Breast epithelium (tissue), 4 donors: ENCODE measurements at regions not wholly inside any gene's neighbourhood (a gene's known extent, or its start where the extent isn't known, plus 50 kb on each side); places are given as distances from the start of the nearest gene placed in this dataset.

Experiments
- DNase-seq, 2 donors: peaks; one replicate each; pipeline ENCODE4 v3.0.0-alpha.2; 2019; ENCODE audit warnings: low spot score in 2 of 2
- H3K27ac ChIP-seq, 2 donors: fragments of 200-600 bp; sonication (generic) in 1 of 2; one replicate each; pipeline ENCODE4 v1.5.1; 2016 to 2019; ENCODE audit warnings: mild to moderate bottlenecking in 1 of 2
- H3K27me3 ChIP-seq, 2 donors: fragments of 200-600 bp; sonication (generic) in 1 of 2; one replicate each; pipeline versions ENCODE4 v1.5.1 to v1.6.0; 2017 to 2019; ENCODE audit warnings: control low read depth in 1 of 2, mild to moderate bottlenecking in 1 of 2
- H3K36me3 ChIP-seq: fragments of 200-600 bp; one replicate; pipeline ENCODE4 v1.5.1; 2019
- H3K4me1 ChIP-seq, 2 donors: fragments of 200-600 bp; sonication (generic); one replicate each; pipeline ENCODE4 v1.5.1; 2016 to 2019; ENCODE audit warnings: control low read depth in 1 of 2
- H3K4me3 ChIP-seq, 3 donors: fragments of 200-600 bp; sonication (generic); 1 replicate in 2 of 3; 2 replicates in 1 of 3; pipeline ENCODE4 v1.5.1; 2016 to 2019; ENCODE audit warnings: mild to moderate bottlenecking in 3 of 3, moderate library complexity in 2 of 3
- H3K9me3 ChIP-seq, 2 donors: fragments of 200-600 bp; sonication (generic) in 1 of 2; one replicate each; pipeline ENCODE4 v1.5.1; 2016 to 2019; ENCODE audit warnings: control low read depth in 1 of 2
- POLR2A ChIP-seq: fragments of 450-650 bp; IDR thresholded peaks from one replicate; pipeline ENCODE4 v1.6.1; 2016; ENCODE audit warnings: antibody characterized with exemption, mild to moderate bottlenecking, moderate library complexity
- POLR2AphosphoS5 ChIP-seq, 3 donors: sonication (generic); formaldehyde crosslinking; IDR thresholded peaks; one replicate each; pipeline ENCODE4 v1.6.1; 2017; ENCODE audit warnings: antibody characterized with exemption in 3 of 3
- intact Hi-C: fragments of 100-400 bp; cut with DNase I; formaldehyde crosslinking; loops from one replicate; pipeline ENCODE4 v1.15.1; 2023; ENCODE audit warnings: low total_unique reads
- TF ChIP-seq, protein P1 (sequence below), 3 donors: fragments of 450-650 bp; IDR thresholded peaks; one replicate each; pipeline ENCODE4 v1.5.1; 2016 to 2017; ENCODE audit warnings: antibody characterized with exemption in 3 of 3, mild to moderate bottlenecking in 3 of 3, moderate library complexity in 3 of 3

DNA sequence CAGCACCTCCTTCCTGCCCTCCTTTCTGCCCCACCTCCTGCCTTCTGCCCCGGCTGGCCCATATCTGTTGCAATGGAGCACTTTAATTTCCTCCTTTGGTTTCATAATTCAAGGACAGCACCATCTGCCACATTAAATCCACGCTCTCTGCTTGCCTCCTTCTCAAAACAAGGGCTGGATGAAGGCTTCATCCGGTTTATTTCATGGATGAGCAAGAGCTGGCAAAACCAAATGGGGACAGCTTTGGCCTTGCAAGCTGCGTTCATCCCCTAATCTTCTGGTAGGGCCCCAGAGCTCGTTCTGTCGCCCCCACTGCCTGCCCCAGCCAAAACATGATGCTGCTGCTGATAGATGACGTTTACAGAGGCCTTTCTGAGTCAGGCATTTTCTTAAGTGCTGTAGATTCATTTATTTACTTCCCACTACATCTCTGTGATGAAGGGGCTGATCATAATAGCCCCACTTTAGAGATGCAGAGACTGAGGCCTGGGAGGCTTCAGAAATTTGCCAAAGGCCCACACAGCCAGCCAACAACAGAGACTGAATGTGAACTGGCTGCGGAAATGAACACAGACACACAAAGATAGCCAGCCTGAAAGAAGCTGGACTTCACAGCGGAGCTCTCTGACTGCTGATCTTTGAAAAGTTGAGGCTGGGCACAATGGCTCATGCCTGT is 115.6 kb upstream of the CPEB4 start:
- H3K9me3 ChIP-seq = no peaks in the 10 kb centered on the region
- H3K4me1 ChIP-seq = no peaks in the 10 kb centered on the region
- no peak overlapping the region for H3K27ac ChIP-seq
- DNase-seq = no peak
- H3K4me3 ChIP-seq = no peak overlapping the region
- H3K27me3 ChIP-seq = no peaks in the 10 kb centered on the region
- intact Hi-C loops = no loop called here
- no peaks in the 10 kb centered on the region for H3K36me3 ChIP-seq
- no peak for TF ChIP-seq POLR2A
- TF ChIP-seq, protein P1, sequence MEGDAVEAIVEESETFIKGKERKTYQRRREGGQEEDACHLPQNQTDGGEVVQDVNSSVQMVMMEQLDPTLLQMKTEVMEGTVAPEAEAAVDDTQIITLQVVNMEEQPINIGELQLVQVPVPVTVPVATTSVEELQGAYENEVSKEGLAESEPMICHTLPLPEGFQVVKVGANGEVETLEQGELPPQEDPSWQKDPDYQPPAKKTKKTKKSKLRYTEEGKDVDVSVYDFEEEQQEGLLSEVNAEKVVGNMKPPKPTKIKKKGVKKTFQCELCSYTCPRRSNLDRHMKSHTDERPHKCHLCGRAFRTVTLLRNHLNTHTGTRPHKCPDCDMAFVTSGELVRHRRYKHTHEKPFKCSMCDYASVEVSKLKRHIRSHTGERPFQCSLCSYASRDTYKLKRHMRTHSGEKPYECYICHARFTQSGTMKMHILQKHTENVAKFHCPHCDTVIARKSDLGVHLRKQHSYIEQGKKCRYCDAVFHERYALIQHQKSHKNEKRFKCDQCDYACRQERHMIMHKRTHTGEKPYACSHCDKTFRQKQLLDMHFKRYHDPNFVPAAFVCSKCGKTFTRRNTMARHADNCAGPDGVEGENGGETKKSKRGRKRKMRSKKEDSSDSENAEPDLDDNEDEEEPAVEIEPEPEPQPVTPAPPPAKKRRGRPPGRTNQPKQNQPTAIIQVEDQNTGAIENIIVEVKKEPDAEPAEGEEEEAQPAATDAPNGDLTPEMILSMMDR (IDR thresholded peaks at IDR 0.05) = no peak

DNA sequence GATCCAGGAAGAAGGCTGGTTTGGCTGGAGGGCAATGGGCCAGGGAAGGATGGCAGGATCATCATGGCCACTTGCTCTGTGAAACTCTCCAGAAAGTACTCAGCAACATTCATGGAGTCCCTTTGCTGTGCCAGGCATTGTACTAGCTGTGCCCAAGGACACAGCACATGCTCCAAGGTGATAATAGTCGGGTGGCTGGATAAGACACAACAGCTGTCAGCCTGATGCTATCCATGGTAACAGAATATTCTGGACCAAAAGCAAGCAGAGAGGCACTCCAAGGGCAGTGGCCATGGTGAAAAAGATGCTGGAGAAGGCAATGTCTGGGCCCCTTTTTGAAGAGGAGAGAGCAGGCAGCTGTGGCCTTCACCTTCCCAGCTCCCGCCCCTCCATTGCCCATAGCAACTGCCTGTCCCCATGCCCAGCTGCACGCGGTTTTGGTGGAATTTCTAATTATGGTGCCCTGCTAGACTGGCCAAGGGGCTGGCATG is 113.8 kb upstream of the CPEB4 start:
- intact Hi-C loops = no loop called here
- no peak for DNase-seq
- Histone ChIP-seq H3K27me3 (no peaks in the 10 kb centered on the region), H3K36me3 (no peaks in the 10 kb centered on the region), H3K9me3 (no peaks in the 10 kb centered on the region), H3K27ac (no peak overlapping the region), H3K4me3 (no peak overlapping the region), H3K4me1 (no peaks in the 10 kb centered on the region)
- TF ChIP-seq POLR2A (no peak), POLR2AphosphoS5 (IDR thresholded peaks at IDR 0.05) (no peak)
- TF ChIP-seq, protein P1 (IDR thresholded peaks at IDR 0.05) = no peak

DNA sequence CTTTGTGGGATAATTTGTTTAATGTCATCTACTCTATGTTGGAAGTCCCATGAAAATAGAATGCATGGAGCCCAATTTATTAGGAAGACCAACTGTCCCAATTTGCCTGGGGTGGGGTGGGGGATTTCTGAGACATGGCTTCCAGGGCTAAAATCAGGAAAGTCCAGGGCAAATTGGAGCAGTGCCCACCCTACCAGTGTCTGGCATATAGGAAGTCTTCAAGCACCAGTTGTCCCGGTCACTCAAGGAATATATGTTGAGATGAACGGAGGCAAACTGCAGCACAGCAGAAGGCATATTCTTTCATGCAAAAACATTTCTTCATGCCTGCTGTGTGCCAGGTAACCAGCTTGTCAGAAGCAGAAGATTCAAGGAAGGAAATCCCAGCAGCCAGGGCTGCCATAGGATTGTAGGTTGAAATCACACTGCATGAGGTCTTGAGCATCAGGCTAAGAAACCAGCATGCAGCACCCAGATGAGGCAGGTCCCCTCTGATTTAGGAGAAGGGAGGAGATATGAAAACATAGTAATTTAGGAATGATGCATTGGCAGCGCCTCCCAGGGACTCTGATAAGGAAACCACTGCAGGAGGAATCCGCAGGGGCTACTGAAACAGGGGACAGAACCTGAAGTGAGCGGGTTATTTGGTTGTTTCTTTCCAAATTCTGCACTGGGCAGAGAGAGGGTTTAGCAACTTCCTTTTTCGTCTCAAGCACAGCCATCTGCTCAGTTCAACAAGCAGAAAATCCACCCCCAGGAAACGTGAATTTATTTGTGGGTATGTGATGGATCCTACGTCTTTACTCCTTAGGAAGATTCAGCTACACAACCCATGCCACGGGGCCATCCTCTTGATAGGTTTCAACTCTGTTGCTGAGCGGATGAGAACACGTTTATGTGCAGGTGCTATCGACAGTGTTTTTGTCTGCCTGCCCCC is 112.6 kb upstream of the CPEB4 start:
- no peaks in the 10 kb centered on the region for H3K4me1 ChIP-seq
- no peaks in the 10 kb centered on the region for H3K27me3 ChIP-seq
- no peaks in the 10 kb centered on the region for H3K9me3 ChIP-seq
- TF ChIP-seq, protein P1 (IDR thresholded peaks at IDR 0.05) = no peak
- TF ChIP-seq POLR2A (no peak), POLR2AphosphoS5 (IDR thresholded peaks at IDR 0.05) (no peak)
- H3K36me3 ChIP-seq = no peaks in the 10 kb centered on the region
- DNase-seq = no peak
- intact Hi-C loops = no loop called here
- no peak overlapping the region for H3K27ac ChIP-seq
- no peak overlapping the region for H3K4me3 ChIP-seq

DNA sequence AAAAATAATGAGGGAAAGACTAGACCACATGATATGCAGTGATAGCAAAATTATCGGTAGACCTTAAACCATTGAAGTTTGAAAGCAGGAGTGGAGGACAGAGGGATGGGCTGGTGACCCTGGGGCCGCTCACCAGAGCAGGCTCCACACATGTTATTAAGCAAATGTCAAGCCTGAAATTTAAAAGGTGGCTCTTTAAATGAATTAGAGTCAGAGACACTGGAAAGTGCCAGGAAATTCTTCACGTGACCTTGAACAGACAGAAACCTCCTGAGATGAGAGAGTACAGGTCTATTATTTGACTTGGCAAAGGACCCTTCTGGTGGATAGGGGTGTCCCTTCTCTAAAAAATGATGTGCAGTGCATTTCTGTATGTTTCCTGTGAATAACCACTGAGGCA is 111.0 kb upstream of the CPEB4 start:
- Histone ChIP-seq H3K4me3 (no peak overlapping the region), H3K27ac (no peak overlapping the region), H3K27me3 (no peaks in the 10 kb centered on the region), H3K4me1 (peaks cover 0 to 10% of the 10 kb centered on the region in 2 donors), H3K36me3 (no peaks in the 10 kb centered on the region), H3K9me3 (no peaks in the 10 kb centered on the region)
- TF ChIP-seq, protein P1 (IDR thresholded peaks at IDR 0.05) = no peak
- TF ChIP-seq POLR2AphosphoS5 (IDR thresholded peaks at IDR 0.05) = no peak
- TF ChIP-seq POLR2A = no peak
- no peak for DNase-seq
- intact Hi-C loops = no loop called here

DNA sequence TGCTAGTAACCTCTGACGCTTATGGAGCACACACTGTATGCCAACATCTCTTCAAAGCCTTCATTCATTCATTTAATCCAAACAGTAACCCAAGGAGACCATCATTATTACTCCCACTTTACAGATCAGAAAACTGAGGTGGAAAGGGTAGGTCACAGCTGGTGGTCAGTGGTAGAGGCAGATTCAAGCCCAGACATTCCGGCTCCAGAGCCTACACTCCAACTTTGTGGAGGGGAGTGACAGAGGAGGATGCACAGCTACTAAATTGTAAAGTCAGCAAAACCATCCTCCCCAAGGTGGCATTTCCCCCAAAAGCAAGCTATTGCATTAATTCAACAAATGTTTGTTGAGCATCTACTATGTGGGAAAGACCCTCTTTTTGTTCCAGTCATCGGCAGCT is 110.5 kb upstream of the CPEB4 start:
- Histone ChIP-seq H3K9me3 (no peaks in the 10 kb centered on the region), H3K27me3 (no peaks in the 10 kb centered on the region), H3K4me1 (peaks cover 0 to 14% of the 10 kb centered on the region in 2 donors), H3K27ac (no peak overlapping the region), H3K36me3 (no peaks in the 10 kb centered on the region), H3K4me3 (no peak overlapping the region)
- intact Hi-C loops = no loop called here
- DNase-seq = no peak
- TF ChIP-seq POLR2AphosphoS5 (IDR thresholded peaks at IDR 0.05) (no peak), POLR2A (no peak)
- TF ChIP-seq, protein P1 (IDR thresholded peaks at IDR 0.05) = no peak
